ENCODE measurements at regions not wholly inside any gene's neighbourhood (a gene's known extent, or its start where the extent isn't known, plus 50 kb on each side); places are given as distances from the start of the nearest gene placed in this dataset.

- DNase-seq (ENCODE audit: low spot score), result no peak
Observed at GRCh38 chr9:2453106-2453505, 168.5 kb upstream of the VLDLR start.

- no peak for DNase-seq (ENCODE audit: low spot score)
Observed at GRCh38 chr9:2453701-2454100, 167.9 kb upstream of the VLDLR start.

GRCh38 chr9:2459756-2460155 lies 161.8 kb upstream of the VLDLR start:
- no peak for DNase-seq (ENCODE audit: low spot score)

- DNase-seq (ENCODE audit: low spot score), result no peak
Observed at GRCh38 chr9:2461892-2462291, 159.7 kb upstream of the VLDLR start.

GRCh38 chr9:2464624-2465023 lies 157.0 kb upstream of the VLDLR start:
- no peak for DNase-seq (ENCODE audit: low spot score)

- no peak for DNase-seq (ENCODE audit: low spot score)
Observed at GRCh38 chr9:2465516-2465915, 156.1 kb upstream of the VLDLR start.

GRCh38 chr9:2465921-2466460 lies 155.6 kb upstream of the VLDLR start:
- DNase-seq (ENCODE audit: low spot score), result no peak

- no peak for DNase-seq (ENCODE audit: low spot score)
Observed at GRCh38 chr9:2466703-2467102, 154.9 kb upstream of the VLDLR start.

- DNase-seq (ENCODE audit: low spot score), result no peak
Observed at GRCh38 chr9:2469681-2470221, 151.8 kb upstream of the VLDLR start.

GRCh38 chr9:2473681-2474080 lies 147.9 kb upstream of the VLDLR start:
- DNase-seq (ENCODE audit: low spot score), result no peak

- DNase-seq (ENCODE audit: low spot score), result peak; percentile 7
Observed at GRCh38 chr9:2477755-2478154, 143.8 kb upstream of the VLDLR start.

GRCh38 chr9:2478421-2478820 lies 143.2 kb upstream of the VLDLR start:
- no peak for DNase-seq (ENCODE audit: low spot score)

- DNase-seq (ENCODE audit: low spot score), result no peak
Observed at GRCh38 chr9:2479056-2479565, 142.5 kb upstream of the VLDLR start.

GRCh38 chr9:2480255-2480837 lies 141.2 kb upstream of the VLDLR start:
- no peak for DNase-seq (ENCODE audit: low spot score)

- no peak for DNase-seq (ENCODE audit: low spot score)
Observed at GRCh38 chr9:2481216-2481615, 140.4 kb upstream of the VLDLR start.

- no peak for DNase-seq (ENCODE audit: low spot score)
Observed at GRCh38 chr9:2486988-2487387, 134.6 kb upstream of the VLDLR start.

GRCh38 chr9:2489838-2490314 lies 131.7 kb upstream of the VLDLR start:
- DNase-seq (ENCODE audit: low spot score), result no peak

GRCh38 chr9:2492161-2492560 lies 129.4 kb upstream of the VLDLR start:
- DNase-seq (ENCODE audit: low spot score), result no peak

GRCh38 chr9:2493109-2493508 lies 128.5 kb upstream of the VLDLR start:
- no peak for DNase-seq (ENCODE audit: low spot score)

GRCh38 chr9:2493529-2493928 lies 128.1 kb upstream of the VLDLR start:
- DNase-seq (ENCODE audit: low spot score), result no peak

GRCh38 chr9:2494562-2494961 lies 127.0 kb upstream of the VLDLR start:
- DNase-seq (ENCODE audit: low spot score), result peak; percentile 8

GRCh38 chr9:2495221-2496005 lies 126.2 kb upstream of the VLDLR start:
- DNase-seq (ENCODE audit: low spot score), result no peak

- DNase-seq (ENCODE audit: low spot score), result no peak
Observed at GRCh38 chr9:2496169-2496568, 125.4 kb upstream of the VLDLR start.
